HFFc6 (cell line): ENCODE measurements at regions not wholly inside any gene's neighbourhood (a gene's known extent, or its start where the extent isn't known, plus 50 kb on each side); places are given as distances from the start of the nearest gene placed in this dataset.
"Not testable (repeated sequence)": the region's sequence is repeated elsewhere in the genome, so short reads cannot be mapped to it uniquely, and the experiment has no call there.

ENCODE experiments used
- DNase-seq: peaks from one replicate; pipeline ENCODE4 v3.0.0-alpha.2; 2018
- H3K27ac Mint-ChIP-seq: 2 replicates; pipeline ENCODE4 v1.8.0; 2020; ENCODE audit warnings: mild to moderate bottlenecking, mixed read lengths
- H3K27me3 Mint-ChIP-seq: 2 replicates; pipeline ENCODE4 v1.8.0; 2021; ENCODE audit warnings: mild to moderate bottlenecking, moderate library complexity, mixed read lengths; ENCODE audit not compliant: insufficient read depth
- H3K36me3 Mint-ChIP-seq: 2 replicates; pipeline ENCODE4 v1.8.0; 2021; ENCODE audit warnings: low read depth, mixed read lengths
- H3K4me1 Mint-ChIP-seq: 2 replicates; pipeline ENCODE4 v1.8.0; 2020; ENCODE audit warnings: low read depth, mixed read lengths
- H3K4me3 Mint-ChIP-seq: 2 replicates; pipeline ENCODE4 v1.8.0; 2020; ENCODE audit warnings: mild to moderate bottlenecking, moderate library complexity, mixed read lengths
- H3K9me3 Mint-ChIP-seq: 2 replicates; pipeline ENCODE4 v1.8.0; 2020; ENCODE audit warnings: mild to moderate bottlenecking, mixed read lengths
- CTCF ChIP-seq: fragments of 200-600 bp; sonication (generic); IDR thresholded peaks from 2 replicates; pipeline ENCODE4 v1.5.0; 2021; ENCODE audit warnings: antibody characterized with exemption, mild to moderate bottlenecking

GRCh38 chr5:175340180-175340579 is 103.8 kb downstream of the DRD1 start:
- H3K4me3 Mint-ChIP-seq = no peak overlapping the region
- H3K9me3 Mint-ChIP-seq = peaks cover 30% of the 10 kb centered on the region
- H3K36me3 Mint-ChIP-seq = no peaks in the 10 kb centered on the region; the same call in 1 of the 2 replicates
- no peaks in the 10 kb centered on the region for H3K27me3 Mint-ChIP-seq
- no peaks in the 10 kb centered on the region for H3K4me1 Mint-ChIP-seq
- TF ChIP-seq CTCF = no peak
- no peak overlapping the region for H3K27ac Mint-ChIP-seq
- DNase-seq = no peak

DNA sequence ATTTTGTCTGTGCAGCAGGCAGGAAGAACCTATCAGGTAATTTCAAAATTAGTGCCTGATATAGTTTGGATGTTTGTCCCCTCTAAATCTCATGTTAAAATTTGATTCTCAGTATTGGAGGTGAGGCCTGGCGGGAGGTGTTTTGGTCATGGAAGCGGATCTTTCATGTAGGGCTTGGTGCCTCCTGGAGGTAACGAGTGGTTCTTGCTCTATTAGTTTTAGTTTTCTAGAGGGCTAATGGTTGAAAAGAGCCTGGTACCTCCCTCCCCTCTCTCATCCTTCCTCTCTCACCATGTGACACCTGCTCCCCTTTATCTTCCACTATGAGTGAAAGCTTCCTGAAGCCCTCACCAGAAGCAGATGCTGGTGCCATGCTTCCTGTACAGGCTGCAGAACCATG is 106.3 kb downstream of the DRD1 start:
- Mint-ChIP-seq H3K9me3 (peaks cover 20% of the 10 kb centered on the region), H3K36me3 (no peaks in the 10 kb centered on the region; the same call in 1 of the 2 replicates), H3K4me3 (no peak overlapping the region), H3K27me3 (no peaks in the 10 kb centered on the region), H3K4me1 (no peaks in the 10 kb centered on the region), H3K27ac (no peak overlapping the region)
- no peak for TF ChIP-seq CTCF
- DNase-seq = no peak

DNA sequence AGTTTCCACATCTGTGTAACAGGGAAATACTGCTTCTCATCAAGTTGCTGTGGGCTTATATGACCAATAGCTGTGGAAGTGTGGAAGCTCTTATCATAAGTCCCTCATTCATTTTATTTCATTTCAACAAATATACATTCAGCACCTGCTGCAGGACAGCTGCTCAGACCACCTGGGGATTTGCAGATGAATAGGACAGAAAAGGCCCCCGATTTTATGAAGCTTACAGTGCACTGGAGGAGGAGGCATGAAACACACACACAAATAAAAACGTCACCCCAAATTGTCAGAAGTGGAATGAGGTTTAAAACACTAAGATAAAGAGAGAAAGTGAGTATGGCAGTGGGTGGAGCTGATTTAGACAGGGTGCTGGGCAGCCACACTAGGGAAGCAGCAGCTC is 107.2 kb downstream of the DRD1 start:
- Mint-ChIP-seq H3K4me1 (no peaks in the 10 kb centered on the region), H3K36me3 (no peaks in the 10 kb centered on the region; the same call in 1 of the 2 replicates), H3K27ac (no peak overlapping the region)

GRCh38 chr5:175335691-175336090 is 108.3 kb downstream of the DRD1 start:
- H3K36me3 Mint-ChIP-seq = no peaks in the 10 kb centered on the region; the same call in 1 of the 2 replicates
- H3K9me3 Mint-ChIP-seq = peaks cover 23% of the 10 kb centered on the region
- H3K4me1 Mint-ChIP-seq = no peaks in the 10 kb centered on the region
- no peak overlapping the region for H3K27ac Mint-ChIP-seq
- H3K4me3 Mint-ChIP-seq = no peak overlapping the region
- no peaks in the 10 kb centered on the region for H3K27me3 Mint-ChIP-seq
- no peak for TF ChIP-seq CTCF
- DNase-seq = no peak

More for the DNA sequence above, 107.2 kb downstream of the DRD1 start:
- Mint-ChIP-seq H3K9me3 (peaks cover 23% of the 10 kb centered on the region), H3K27me3 (no peaks in the 10 kb centered on the region), H3K4me3 (no peak overlapping the region)
- no peak for TF ChIP-seq CTCF
- DNase-seq = no peak

- peaks cover 23% of the 10 kb centered on the region for H3K9me3 Mint-ChIP-seq
- not testable (repeated sequence) for DNase-seq, H3K4me1 Mint-ChIP-seq, H3K4me3 Mint-ChIP-seq, H3K36me3 Mint-ChIP-seq, H3K27ac Mint-ChIP-seq, H3K27me3 Mint-ChIP-seq
Observed at GRCh38 chr5:175331173-175332036, 112.6 kb downstream of the DRD1 start.

GRCh38 chr5:175329976-175330375 is 114.0 kb downstream of the DRD1 start:
- H3K27ac Mint-ChIP-seq = no peak overlapping the region
- H3K4me3 Mint-ChIP-seq = no peak overlapping the region
- DNase-seq = no peak
- peaks cover 5% of the 10 kb centered on the region; the same call in 1 of the 2 replicates for H3K27me3 Mint-ChIP-seq
- no peaks in the 10 kb centered on the region for H3K36me3 Mint-ChIP-seq
- no peak for TF ChIP-seq CTCF
- no peaks in the 10 kb centered on the region for H3K4me1 Mint-ChIP-seq
- H3K9me3 Mint-ChIP-seq = peaks cover 23% of the 10 kb centered on the region
